Caki2 (cell line): ENCODE measurements at regions not wholly inside any gene's neighbourhood (a gene's known extent, or its start where the extent isn't known, plus 50 kb on each side); places are given as distances from the start of the nearest gene placed in this dataset.

Experiments used
- DNase-seq: peaks from one replicate; pipeline ENCODE4 v3.0.0-alpha.2; 2015; ENCODE audit warnings: low read depth
- in situ Hi-C: cut with HindIII; loops from 2 replicates; pipeline ENCODE4 v1.10.0; 2016; ENCODE audit warnings: low sequenced_read_pairs, low pct_unique_long_range_greater_than_20kb, mixed read lengths

DNA sequence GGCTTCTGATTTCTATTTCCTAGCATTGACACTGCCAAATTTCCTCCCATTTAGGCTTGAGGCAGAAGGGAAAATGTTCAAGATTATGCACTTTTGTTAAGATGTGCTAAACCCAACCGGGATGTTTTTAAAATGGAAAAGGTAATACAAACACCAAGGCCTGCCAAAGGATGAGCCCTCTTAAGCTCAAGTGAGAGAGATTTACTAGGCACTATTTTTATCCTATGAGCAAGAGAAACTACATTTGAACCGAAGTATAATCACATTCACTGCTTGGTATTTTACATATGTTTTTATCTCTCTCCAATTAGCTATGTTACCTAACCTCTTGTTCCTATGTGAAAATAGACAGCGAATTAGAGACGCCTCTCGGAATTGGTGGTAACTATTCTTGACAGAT lies 295.8 kb downstream of the GABRB3 start:
- in situ Hi-C loops: no loop called here
- DNase-seq: no peak

DNA sequence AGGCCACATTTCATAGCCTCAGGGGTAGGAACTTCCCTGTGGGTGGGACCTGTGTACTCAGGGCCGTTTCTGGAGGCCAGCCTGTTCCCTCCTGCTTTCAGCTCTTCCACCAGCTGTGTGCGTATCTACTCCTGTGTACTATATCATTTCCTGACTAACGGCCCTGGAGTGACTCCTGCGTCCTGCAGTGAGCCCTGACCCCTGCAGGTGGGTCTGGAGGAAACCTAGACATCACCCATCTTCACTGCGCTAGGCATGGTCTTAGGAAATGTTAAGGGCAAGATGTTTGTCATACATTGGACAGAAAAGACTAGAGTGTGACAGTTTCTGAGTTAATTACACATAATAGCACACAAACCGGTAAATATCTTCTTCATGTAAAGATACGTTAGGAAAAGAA lies 297.3 kb downstream of the GABRB3 start:
- DNase-seq: no peak

DNA sequence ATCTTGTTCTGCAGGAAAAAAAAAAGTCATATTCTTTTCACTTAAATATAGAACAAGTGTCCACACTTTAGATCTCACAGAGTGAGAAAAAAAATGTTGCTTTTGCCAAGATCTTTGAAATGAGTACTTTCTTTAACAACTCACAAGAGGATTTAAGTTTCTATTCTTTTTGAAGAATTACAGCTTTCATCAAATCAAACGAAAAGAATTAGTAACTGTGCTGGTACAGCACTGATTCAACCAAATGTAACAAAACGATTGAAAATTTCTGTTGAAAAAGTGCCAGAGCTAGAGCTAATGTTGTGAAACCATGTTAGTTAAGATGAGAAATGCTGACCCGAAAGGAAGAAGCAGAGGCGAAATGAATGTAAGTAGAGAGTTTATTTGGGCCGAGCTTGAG lies 300.2 kb downstream of the GABRB3 start:
- DNase-seq: no peak

More for the DNA sequence above, 297.3 kb downstream of the GABRB3 start:
- in situ Hi-C loops: no loop called here

DNA sequence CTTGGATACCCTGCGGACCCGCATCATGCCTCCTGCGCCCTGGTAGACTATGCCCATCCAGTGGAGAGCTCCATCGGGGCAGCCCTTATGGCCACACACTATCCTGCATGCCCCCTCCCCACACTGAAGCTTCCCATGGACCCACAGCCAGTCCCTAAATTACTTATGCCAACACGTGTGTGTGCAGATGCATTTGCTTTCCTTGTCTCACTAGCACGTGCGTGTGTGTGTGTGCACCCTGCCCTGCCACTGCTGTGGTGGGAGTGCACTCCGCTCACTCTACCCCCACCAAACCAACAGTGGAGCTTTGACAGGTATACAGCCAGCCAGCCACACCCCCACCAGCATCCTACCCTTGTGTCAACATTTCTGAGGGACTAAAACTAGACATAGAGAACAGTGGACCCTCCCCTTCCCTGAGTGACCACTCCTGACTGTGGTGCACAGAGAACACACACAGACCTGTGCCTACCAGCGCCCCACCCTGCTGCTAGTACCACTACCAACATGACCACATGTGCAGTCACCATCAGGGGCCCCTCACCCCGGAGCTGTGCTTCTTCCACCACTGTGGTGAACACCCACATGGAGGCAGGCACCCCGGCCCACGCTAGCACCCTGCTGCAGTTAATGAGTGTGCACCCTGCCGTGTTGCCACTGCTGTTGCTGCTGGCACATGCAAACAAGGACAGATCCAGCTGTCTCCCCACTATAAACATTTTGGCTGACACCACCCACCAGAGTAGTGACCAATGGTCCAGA lies 310.8 kb downstream of the GABRB3 start:
- in situ Hi-C loops: no loop called here
- DNase-seq: no peak

More for the DNA sequence above, 300.2 kb downstream of the GABRB3 start:
- in situ Hi-C loops: no loop called here

DNA sequence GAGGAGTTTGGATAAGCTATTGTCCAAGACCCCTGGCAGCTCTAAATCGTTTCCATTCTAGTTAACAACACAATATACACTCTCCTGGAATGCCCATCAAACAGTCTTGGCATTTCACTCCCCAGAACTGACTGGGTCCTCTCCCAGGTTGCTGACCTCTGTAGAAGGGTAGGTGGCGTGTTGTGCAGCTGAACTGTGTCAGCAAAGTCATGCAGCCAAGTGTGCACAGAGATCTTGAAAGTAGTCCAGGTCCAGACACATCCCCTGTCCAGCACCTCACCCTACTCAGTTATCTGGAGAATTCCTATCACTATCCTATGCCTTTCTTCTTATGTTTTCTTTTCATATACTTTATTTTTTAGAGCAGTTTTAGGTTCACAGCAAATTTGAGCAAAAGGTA lies 312.7 kb downstream of the GABRB3 start:
- DNase-seq: no peak
- in situ Hi-C loops: no loop called here

DNA sequence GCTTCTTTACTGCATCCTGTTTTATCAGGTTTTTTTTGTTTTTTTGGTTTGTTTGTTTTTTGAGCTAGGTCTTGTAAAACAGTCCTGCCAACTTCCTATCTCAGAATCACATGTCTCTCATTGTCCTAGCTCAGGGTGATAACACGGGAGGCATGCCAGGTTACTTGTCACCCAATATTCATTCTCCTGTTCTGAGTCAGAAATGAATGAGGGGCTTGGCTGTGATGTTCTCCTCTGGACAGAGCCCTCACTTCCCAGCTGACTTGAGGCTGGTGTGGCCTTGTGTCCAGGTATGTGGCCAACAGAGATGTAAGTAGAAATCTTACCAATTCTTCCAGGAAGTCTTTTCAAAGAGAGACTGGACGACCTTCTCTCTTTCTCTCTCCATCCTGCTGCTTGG lies 317.0 kb downstream of the GABRB3 start:
- in situ Hi-C loops: no loop called here
- DNase-seq: no peak

DNA sequence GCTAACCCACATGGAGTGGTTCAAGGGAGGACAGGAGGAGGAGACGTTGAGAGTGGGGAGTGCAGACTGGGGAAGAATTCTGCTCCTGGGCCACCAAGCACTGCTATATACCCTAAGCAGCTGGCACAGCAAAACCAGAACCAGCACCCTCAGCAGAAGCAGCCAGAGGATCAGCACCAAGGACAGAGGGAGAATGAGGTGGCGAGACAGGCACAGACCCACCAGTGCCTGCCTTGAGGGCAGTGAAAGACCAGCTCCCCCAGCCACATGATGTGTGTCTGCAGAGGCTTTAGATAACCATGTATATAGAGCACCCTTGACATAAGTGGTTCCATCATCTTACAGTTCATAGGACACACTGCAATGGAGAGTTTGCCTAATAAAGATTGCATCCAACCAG lies 319.0 kb downstream of the GABRB3 start:
- DNase-seq: no peak

DNA sequence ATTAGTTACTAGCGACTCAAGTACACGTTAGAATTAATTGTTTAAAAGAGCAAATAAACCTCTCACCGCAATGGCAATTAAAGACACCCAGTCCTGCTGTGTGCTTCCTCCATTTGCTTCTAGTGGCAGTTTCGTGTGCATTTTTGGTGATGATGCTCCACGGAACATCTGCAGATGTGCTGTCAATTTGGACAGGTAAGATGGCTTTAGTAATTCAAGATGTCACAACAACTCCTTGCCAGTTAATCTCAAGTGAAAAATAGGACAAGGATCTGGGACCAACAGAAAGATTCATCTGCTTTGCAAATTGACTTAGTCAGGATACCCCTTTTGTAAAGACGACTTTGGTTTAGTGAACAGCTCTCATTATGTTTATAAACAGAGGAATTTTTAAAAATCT lies 320.9 kb downstream of the GABRB3 start:
- no peak for DNase-seq
- in situ Hi-C loops: no loop called here

More for the DNA sequence above, 319.0 kb downstream of the GABRB3 start:
- in situ Hi-C loops: no loop called here

DNA sequence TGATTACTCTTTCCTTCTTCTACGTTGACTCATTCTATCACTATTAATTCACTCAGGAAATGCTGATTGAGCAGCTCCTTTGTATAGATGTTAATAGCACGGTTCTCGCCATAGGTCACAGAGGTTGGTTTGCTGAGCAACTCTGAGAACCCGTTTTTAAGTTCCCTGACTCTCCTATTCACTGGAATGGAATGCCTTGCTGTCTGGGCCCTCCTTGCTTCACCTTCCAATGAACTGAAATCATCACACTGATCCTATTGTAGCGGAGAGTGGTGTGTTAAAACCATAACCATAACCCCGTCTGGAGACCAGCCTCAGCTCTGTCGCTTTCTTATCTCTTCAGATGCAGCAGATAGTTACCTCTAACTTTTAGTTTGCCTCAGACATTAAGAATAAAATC lies 323.6 kb downstream of the GABRB3 start:
- in situ Hi-C loops: no loop called here
- DNase-seq: peak; percentile 5

DNA sequence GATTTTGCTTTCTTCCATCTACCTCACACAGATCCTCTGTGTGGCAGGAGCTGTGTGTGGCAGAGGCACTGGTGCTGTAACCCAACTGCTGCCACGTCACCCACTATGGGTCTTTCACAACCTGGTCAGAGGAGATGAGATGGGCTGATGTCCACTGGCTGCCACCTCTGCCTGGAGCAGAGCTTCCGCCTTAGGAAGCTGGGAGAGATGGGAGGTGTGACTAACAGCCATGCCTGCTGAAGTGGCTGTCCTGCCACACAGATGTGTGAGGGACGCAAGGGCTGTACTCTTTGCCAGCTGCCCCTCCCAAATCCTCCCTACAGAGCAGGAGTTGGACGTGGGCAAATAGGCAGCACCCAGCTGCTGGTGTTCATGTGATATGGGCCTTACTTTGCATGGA lies 329.5 kb downstream of the GABRB3 start:
- DNase-seq: no peak
- in situ Hi-C loops: no loop called here

DNA sequence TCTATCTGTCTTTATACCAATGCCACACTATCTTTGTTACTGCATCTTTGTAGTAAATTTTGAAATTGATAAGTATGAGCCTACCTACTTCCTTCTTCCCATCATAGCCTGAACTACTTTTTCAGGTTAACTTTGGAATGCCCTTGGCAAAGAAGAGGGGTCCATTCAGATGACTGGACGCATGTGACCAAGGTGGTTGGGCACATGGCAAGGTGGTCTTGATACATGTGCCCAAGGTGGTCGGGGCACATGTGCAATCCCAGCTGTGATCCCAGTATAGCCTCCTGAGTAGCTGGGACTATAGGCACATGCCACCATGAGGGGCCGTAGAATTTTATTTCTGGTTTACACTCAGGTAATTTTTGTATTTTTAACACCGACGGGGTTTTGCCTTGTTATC lies 330.2 kb downstream of the GABRB3 start:
- no peak for DNase-seq
- in situ Hi-C loops: no loop called here

DNA sequence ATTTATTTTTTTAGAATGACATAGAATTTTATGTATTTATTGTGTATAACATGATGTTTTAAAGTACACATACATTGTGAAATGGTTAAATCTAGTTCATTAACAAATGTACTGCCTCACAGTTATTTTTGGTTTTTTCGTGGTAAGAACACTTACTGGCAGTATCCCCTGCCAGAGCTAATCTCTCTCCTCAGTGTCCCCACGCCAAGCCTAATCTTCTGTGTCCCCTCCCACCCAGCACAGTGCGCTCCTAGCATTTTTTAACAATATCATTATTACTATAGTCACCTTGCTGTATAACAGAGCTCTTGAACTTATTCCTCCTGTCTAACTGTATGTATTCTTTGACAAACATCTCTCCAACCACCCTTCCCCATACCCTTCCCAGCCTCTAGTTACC lies 333.2 kb downstream of the GABRB3 start:
- in situ Hi-C loops: no loop called here
- no peak for DNase-seq

DNA sequence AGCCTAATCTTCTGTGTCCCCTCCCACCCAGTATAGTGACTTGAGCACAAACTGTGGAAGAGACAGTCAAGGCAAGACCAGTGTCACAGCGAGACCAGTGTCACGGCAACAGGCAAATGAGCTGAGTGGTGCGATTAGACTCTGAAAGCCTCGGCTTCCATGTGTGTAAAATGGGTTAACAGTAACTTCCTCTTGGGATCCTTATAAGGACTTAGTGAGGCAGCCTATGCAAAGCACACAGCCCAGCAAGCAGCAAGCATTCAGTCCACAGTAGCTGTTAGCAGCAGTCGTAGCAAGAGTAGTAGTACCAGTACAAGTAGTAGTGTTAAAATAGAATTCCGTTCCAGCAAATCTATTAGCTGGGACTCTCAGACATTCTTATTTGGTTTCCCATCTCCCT lies 334.1 kb downstream of the GABRB3 start:
- DNase-seq: no peak
- in situ Hi-C loops: no loop called here

DNA sequence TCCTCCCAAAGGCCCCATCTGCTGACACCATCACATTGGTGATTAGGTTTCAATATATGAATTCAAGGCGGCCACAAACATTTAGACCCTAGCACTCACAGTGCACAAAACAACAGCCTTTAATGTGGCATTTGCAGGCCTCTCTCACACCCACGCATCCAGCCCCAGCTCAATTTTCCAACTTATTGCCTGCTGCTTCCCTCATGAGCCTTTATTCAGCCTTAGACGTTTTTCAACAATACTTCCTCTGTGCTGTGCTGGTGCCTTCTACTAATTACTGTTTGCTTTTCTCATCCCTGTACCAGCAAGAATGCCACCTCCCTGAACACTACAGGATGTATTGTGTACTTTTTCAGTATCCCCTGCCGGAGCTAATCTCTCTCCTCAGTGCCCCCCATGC lies 334.6 kb downstream of the GABRB3 start:
- DNase-seq: no peak
- in situ Hi-C loops: no loop called here

DNA sequence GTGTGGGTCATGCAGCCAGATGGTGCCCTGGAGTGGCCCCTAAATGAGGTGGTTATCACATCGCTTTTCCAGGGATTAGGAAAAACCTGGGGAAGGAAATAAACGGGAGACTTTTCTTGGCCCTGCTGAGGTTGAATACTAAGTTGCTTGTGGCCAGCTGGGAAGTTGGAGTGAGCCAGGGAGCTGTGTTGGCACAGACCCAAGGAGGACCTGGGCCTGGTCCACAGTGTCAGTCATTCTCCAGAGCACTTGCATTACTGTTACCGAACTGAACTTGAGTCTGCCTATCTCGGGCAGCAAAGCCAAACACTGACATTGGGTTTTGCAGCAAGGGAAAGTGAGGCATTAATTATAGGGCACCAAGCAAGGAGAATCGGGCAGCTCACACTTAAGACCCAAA lies 339.0 kb downstream of the GABRB3 start:
- in situ Hi-C loops: no loop called here

DNA sequence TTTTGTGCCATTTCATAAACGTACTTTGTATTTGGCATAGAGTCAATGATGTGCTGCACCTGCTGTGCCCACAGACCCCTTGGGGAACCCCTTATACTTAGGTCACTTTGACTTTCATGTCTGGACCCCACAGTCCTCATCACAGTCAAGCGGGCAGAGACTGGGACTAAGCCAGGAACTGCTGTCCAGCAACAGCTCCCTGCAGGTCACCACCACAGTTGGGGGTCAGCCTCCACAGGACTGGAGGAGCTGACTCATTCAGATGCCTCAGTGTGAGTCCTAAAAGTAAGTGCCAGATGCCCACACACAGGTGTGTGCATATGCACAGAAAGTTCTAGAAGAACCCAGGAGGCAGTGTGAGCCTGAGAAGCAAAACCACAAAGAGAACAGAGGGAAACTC lies 339.8 kb downstream of the GABRB3 start:
- no peak for DNase-seq
- in situ Hi-C loops: no loop called here

More for the DNA sequence above, 339.0 kb downstream of the GABRB3 start:
- no peak for DNase-seq

DNA sequence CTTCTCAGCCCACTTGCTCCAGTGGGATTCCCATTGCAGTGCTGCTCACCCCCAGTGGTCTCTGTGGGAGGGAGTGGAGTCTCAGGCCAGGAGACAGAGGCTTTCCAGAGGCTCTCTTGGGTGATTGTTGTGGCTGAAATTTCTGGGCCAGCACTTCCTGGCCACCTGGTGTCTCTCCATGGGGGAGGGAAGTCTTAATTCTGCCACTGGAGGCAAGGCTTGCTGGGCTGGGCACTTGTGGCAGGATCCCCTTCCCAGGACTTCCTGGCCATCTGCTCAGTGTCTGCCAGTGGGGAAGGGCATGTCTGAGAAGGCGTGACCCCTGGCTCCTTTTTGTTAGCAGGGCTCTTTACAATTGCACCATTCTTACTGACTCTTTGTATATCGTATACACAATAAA lies 351.8 kb downstream of the GABRB3 start:
- no peak for DNase-seq
- in situ Hi-C loops: no loop called here

DNA sequence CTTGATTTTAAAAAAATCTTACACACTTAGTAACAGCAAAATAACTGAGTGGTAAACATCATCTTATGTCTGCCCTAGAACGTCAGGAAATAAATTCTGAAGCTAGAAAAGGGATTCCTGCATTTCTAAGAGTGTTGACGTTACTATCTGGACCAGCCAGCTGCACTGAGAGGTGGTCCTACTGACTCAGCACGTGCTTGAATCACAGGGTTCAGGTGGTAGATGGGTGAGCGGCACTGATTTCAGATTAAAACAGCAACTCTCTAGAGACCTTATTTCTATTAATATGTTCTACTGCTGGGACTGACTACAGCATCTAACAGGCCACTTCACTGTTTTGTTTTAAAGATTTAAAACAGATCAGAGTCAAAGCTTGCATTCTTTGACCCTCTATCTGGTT lies 377.2 kb downstream of the GABRB3 start:
- in situ Hi-C loops: no loop called here
- no peak for DNase-seq

DNA sequence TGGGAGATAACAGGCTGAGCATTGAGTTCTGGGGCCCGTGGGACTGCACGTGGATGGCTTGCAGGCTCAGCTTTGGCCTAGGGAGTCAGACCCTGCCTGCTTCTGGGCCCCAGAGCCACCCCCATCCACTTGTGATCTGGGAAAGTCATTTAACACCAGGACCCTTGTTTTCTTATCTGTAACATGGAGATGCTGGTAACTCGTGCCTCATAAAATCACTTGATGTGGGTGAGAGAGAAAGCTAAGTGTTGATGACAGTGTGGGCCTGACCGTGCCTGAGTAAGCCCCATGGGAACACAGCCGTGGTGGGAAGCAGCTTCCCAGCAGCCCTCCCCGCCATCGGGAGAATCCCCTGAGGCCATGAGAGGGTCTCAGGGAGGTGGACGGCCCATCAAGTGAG lies 378.1 kb downstream of the GABRB3 start:
- DNase-seq: no peak
- in situ Hi-C loops: no loop called here

DNA sequence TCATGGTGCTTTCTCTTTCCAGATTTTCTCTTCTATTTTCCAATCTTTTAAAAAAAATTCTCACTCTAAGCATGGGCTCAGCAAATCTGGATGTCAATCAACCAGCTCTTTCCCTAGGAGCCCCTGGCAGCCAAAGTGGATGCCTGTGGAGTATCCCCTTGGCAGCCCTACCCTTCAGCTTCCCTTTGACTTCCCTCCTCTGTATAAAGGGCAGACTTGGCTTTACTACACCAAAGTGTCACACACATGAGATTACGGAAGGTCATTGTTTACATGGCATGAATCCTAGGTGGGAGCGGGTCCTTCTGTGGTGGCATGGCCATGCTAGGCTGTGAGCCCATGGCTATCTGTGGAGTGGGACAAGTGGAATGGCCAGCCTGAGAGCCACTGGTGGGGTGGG lies 379.9 kb downstream of the GABRB3 start:
- DNase-seq: no peak
- in situ Hi-C loops: no loop called here
